ENCODE measurements at regions not wholly inside any gene's neighbourhood (a gene's known extent, or its start where the extent isn't known, plus 50 kb on each side); places are given as distances from the start of the nearest gene placed in this dataset.

- H3K4me1 ChIP-seq (ENCODE audit: control insufficient read depth, insufficient read depth, low read length): 0 out of 2 replicates have a peak, but pooled peaks cover 4% of the 10 kb centered on the region
Observed at GRCh38 chr9:107994648-107995047, 505.1 kb upstream of the KLF4 start.

DNA sequence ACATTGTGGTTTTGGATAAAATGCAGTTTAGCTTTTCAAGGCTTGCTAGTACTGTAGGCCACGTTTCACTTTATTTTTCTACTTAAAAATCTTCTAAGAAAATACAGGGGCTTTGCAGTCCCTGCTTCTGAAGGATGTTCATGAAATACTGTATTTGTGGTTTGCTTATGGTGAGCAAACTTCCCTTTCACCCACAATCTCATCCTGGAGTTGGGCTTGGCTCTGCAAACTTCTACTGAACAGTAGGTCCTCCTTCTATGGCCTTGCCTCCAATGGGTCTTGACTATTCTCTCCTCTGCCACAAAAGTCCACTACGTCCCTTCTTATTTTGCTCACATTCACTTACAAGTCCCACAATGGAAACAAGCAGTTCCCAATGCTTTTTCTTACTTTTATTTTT lies 502.7 kb upstream of the KLF4 start:
- POLR2A ChIA-PET: no interaction called here
- CTCF ChIA-PET: interaction anchor here (0.7 to 1.0 kb wide), 2 partner anchors 204 to 280 kb away, joined by 3 to 5 read pairs; no protein-coding TSS in a partner anchor
- H3K4me1 ChIP-seq (ENCODE audit: control insufficient read depth, insufficient read depth, low read length): no peaks in the 10 kb centered on the region
- no peaks in the 10 kb centered on the region for H3K9me3 ChIP-seq (ENCODE audit: control insufficient read depth, insufficient read depth, low read depth, low read length)
- H3K27ac ChIP-seq (ENCODE audit: extremely low read depth, low read depth, low read length): no peak overlapping the region
- no peak overlapping the region for H3K4me3 ChIP-seq (ENCODE audit: low read depth, low read length)
- TF ChIP-seq KLF9 (tag by site-specific recombination; IDR thresholded peaks at IDR 0.05; ENCODE audit: low read depth) (no peak), OVOL3 (tag by site-specific recombination; IDR thresholded peaks at IDR 0.05) (no peak), ZNF324 (tag by site-specific recombination; IDR thresholded peaks at IDR 0.05) (no peak), GFI1B (tag by site-specific recombination; IDR thresholded peaks at IDR 0.05) (no peak), ZNF621 (tag by site-specific recombination; IDR thresholded peaks at IDR 0.05) (no peak), SP7 (tag by site-specific recombination; IDR thresholded peaks at IDR 0.05) (no peak), ZBTB1 (tag by site-specific recombination; IDR thresholded peaks at IDR 0.05) (no peak)
- no peaks in the 10 kb centered on the region for H3K36me3 ChIP-seq (ENCODE audit: control insufficient read depth in 2 of 2, insufficient read depth in 1 of 2, low read length in 2 of 2)

More at GRCh38 chr9:107994648-107995047, 505.1 kb upstream of the KLF4 start:
- TF ChIP-seq ZBTB6 (tag by site-specific recombination; IDR thresholded peaks at IDR 0.05) (no peak), HOXA7 (CRISPR knock-in tag; IDR thresholded peaks at IDR 0.05; ENCODE audit: borderline replicate concordance) (no peak), ZNF610 (tag by site-specific recombination; IDR thresholded peaks at IDR 0.05; ENCODE audit: borderline replicate concordance) (no peak), ZNF707 (tag by site-specific recombination; IDR thresholded peaks at IDR 0.05) (no peak)
- POLR2A ChIA-PET: no interaction called here
- H3K36me3 ChIP-seq (ENCODE audit: control insufficient read depth in 2 of 2, insufficient read depth in 1 of 2, low read length in 2 of 2): no peaks in the 10 kb centered on the region
- H3K27ac ChIP-seq (ENCODE audit: extremely low read depth, low read depth, low read length): no peak overlapping the region
- CTCF ChIA-PET: no interaction called here
- no peaks in the 10 kb centered on the region for H3K9me3 ChIP-seq (ENCODE audit: control insufficient read depth, insufficient read depth, low read depth, low read length)
- H3K4me3 ChIP-seq (ENCODE audit: low read depth, low read length): no peak overlapping the region

DNA sequence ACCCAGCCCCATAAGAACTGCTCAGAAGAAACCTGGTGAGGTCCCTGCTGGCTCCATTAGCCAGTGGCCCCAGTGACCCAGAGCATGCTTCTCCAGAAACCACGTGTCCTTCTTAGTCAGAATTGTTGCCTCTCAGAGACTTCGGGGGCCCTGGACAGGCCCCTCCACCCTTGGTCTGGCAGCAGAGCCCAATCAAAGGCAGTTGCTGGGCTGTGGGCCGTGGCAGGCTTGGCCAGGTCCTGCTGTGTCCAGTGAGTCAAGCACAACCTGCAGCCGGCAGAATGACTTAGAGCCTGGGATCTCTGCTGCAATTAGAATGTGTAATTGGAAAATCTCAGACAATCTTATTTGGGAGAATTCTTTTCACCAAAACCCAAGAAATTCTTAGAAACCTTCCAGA lies 502.0 kb upstream of the KLF4 start:
- CTCF ChIA-PET: no interaction called here
- POLR2A ChIA-PET: no interaction called here
- no peak overlapping the region for H3K4me3 ChIP-seq (ENCODE audit: low read depth, low read length)
- no peaks in the 10 kb centered on the region for H3K4me1 ChIP-seq (ENCODE audit: control insufficient read depth, insufficient read depth, low read length)
- H3K27ac ChIP-seq (ENCODE audit: extremely low read depth, low read depth, low read length): no peak overlapping the region
- no peak for TF ChIP-seq ZNF211 (tag by site-specific recombination; IDR thresholded peaks at IDR 0.05; ENCODE audit: low read depth)
- TF ChIP-seq, protein P1, sequence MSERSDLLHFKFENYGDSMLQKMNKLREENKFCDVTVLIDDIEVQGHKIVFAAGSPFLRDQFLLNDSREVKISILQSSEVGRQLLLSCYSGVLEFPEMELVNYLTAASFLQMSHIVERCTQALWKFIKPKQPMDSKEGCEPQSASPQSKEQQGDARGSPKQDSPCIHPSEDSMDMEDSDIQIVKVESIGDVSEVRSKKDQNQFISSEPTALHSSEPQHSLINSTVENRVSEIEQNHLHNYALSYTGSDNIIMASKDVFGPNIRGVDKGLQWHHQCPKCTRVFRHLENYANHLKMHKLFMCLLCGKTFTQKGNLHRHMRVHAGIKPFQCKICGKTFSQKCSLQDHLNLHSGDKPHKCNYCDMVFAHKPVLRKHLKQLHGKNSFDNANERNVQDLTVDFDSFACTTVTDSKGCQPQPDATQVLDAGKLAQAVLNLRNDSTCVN (tag by site-specific recombination; optimal IDR thresholded peaks at IDR 0.05): no peak
- no peak for TF ChIP-seq ZNF571 (tag by site-specific recombination; IDR thresholded peaks at IDR 0.05)
- TF ChIP-seq CTCF (tag by site-specific recombination; IDR thresholded peaks at IDR 0.05): no peak
- no peak for TF ChIP-seq ZNF423 (tag by site-specific recombination; IDR thresholded peaks at IDR 0.05)
- no peak for TF ChIP-seq ZNF24 (tag by site-specific recombination; IDR thresholded peaks at IDR 0.05)
- TF ChIP-seq, protein P2, sequence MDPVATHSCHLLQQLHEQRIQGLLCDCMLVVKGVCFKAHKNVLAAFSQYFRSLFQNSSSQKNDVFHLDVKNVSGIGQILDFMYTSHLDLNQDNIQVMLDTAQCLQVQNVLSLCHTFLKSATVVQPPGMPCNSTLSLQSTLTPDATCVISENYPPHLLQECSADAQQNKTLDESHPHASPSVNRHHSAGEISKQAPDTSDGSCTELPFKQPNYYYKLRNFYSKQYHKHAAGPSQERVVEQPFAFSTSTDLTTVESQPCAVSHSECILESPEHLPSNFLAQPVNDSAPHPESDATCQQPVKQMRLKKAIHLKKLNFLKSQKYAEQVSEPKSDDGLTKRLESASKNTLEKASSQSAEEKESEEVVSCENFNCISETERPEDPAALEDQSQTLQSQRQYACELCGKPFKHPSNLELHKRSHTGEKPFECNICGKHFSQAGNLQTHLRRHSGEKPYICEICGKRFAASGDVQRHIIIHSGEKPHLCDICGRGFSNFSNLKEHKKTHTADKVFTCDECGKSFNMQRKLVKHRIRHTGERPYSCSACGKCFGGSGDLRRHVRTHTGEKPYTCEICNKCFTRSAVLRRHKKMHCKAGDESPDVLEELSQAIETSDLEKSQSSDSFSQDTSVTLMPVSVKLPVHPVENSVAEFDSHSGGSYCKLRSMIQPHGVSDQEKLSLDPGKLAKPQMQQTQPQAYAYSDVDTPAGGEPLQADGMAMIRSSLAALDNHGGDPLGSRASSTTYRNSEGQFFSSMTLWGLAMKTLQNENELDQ (tag by site-specific recombination; IDR thresholded peaks at IDR 0.05; ENCODE audit: low read depth): no peak
- TF ChIP-seq ZNF202 (tag by site-specific recombination; IDR thresholded peaks at IDR 0.05; ENCODE audit: borderline replicate concordance): no peak
- TF ChIP-seq ZBTB1 (tag by site-specific recombination; IDR thresholded peaks at IDR 0.05): no peak
- TF ChIP-seq, protein P3, sequence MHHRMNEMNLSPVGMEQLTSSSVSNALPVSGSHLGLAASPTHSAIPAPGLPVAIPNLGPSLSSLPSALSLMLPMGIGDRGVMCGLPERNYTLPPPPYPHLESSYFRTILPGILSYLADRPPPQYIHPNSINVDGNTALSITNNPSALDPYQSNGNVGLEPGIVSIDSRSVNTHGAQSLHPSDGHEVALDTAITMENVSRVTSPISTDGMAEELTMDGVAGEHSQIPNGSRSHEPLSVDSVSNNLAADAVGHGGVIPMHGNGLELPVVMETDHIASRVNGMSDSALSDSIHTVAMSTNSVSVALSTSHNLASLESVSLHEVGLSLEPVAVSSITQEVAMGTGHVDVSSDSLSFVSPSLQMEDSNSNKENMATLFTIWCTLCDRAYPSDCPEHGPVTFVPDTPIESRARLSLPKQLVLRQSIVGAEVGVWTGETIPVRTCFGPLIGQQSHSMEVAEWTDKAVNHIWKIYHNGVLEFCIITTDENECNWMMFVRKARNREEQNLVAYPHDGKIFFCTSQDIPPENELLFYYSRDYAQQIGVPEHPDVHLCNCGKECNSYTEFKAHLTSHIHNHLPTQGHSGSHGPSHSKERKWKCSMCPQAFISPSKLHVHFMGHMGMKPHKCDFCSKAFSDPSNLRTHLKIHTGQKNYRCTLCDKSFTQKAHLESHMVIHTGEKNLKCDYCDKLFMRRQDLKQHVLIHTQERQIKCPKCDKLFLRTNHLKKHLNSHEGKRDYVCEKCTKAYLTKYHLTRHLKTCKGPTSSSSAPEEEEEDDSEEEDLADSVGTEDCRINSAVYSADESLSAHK (tag by site-specific recombination; IDR thresholded peaks at IDR 0.05): no peak
- no peak for TF ChIP-seq ZBTB17 (tag by site-specific recombination; IDR thresholded peaks at IDR 0.05)
- TF ChIP-seq ZNF404 (tag by site-specific recombination; IDR thresholded peaks at IDR 0.05): no peak
- no peak for TF ChIP-seq ZNF37A (tag by site-specific recombination; IDR thresholded peaks at IDR 0.05)
- no peaks in the 10 kb centered on the region for H3K9me3 ChIP-seq (ENCODE audit: control insufficient read depth, insufficient read depth, low read depth, low read length)
- no peaks in the 10 kb centered on the region for H3K36me3 ChIP-seq (ENCODE audit: control insufficient read depth in 2 of 2, insufficient read depth in 1 of 2, low read length in 2 of 2)
